Mesendoderm (in vitro differentiated cells): ENCODE measurements at regions not wholly inside any gene's neighbourhood (a gene's known extent, or its start where the extent isn't known, plus 50 kb on each side); places are given as distances from the start of the nearest gene placed in this dataset.
A peak's percentile ranks its signal among the peaks of the same experiment; 100 is the strongest.

ENCODE experiments used
- DNase-seq: peaks from one replicate; pipeline ENCODE4 v3.0.0; 2013
- H2AK5ac ChIP-seq: 2 replicates; pipeline ENCODE4 v1.6.1; 2013; ENCODE audit warnings: low read length, inconsistent platforms
- H2BK120ac ChIP-seq: 2 replicates; pipeline ENCODE4 v1.6.1; 2013; ENCODE audit warnings: low read depth, mild to moderate bottlenecking, low read length, moderate library complexity, mixed read lengths
- H2BK15ac ChIP-seq: replicated peaks from 2 replicates; pipeline ENCODE4 v1.6.1; 2013; ENCODE audit warnings: low read depth, mild to moderate bottlenecking, moderate library complexity
- H2BK5ac ChIP-seq: 2 replicates; pipeline ENCODE4 v1.6.1; 2013; ENCODE audit warnings: low read length, inconsistent platforms
- H3K18ac ChIP-seq: 2 replicates; pipeline ENCODE4 v1.6.1; 2013; ENCODE audit warnings: mild to moderate bottlenecking, low read length, mixed read lengths
- H3K23ac ChIP-seq: one replicate; pipeline ENCODE4 v1.6.1; 2013; ENCODE audit warnings: low read length
- H3K27ac ChIP-seq: 2 replicates; pipeline ENCODE4 v1.5.1; 2013; ENCODE audit warnings: low read depth, mild to moderate bottlenecking, inconsistent platforms, low read length, moderate library complexity
- H3K27me3 ChIP-seq: 2 replicates; pipeline ENCODE4 v1.6.1; 2013; ENCODE audit warnings: low read length, control low read depth, mild to moderate bottlenecking, inconsistent platforms; ENCODE audit not compliant: insufficient read depth, poor library complexity
- H3K36me3 ChIP-seq: 2 replicates; pipeline ENCODE4 v1.6.1; 2013; ENCODE audit warnings: low read length, inconsistent platforms; ENCODE audit not compliant: control insufficient read depth, insufficient read depth
- H3K4ac ChIP-seq: one replicate; pipeline ENCODE4 v1.6.1; 2013; ENCODE audit warnings: low read depth, mild to moderate bottlenecking, low read length, moderate library complexity
- H3K4me1 ChIP-seq: 2 replicates; pipeline ENCODE4 v1.6.1; 2013; ENCODE audit warnings: low read depth, low read length, inconsistent platforms; ENCODE audit not compliant: control insufficient read depth
- H3K4me2 ChIP-seq: 2 replicates; pipeline ENCODE4 v1.6.1; 2013; ENCODE audit warnings: low read length
- H3K4me3 ChIP-seq: 2 replicates; pipeline ENCODE4 v1.5.1; 2013; ENCODE audit warnings: mild to moderate bottlenecking, low read length
- H3K56ac ChIP-seq: one replicate; pipeline ENCODE4 v1.6.1; 2013; ENCODE audit warnings: low read length
- H3K79me1 ChIP-seq: 2 replicates; pipeline ENCODE4 v1.6.1; 2013; ENCODE audit warnings: low read length, inconsistent platforms
- H3K79me2 ChIP-seq: 2 replicates; pipeline ENCODE4 v1.6.1; 2013; ENCODE audit warnings: mild to moderate bottlenecking, low read length; ENCODE audit not compliant: control insufficient read depth, insufficient read depth
- H3K9ac ChIP-seq: 2 replicates; pipeline ENCODE4 v1.6.1; 2013; ENCODE audit warnings: low read length, inconsistent platforms
- H4K5ac ChIP-seq: one replicate; pipeline ENCODE4 v1.6.1; 2013; ENCODE audit warnings: low read length
- H4K8ac ChIP-seq: one replicate; pipeline ENCODE4 v1.6.1; 2013; ENCODE audit warnings: low read depth, mild to moderate bottlenecking, control low read depth, low read length, moderate library complexity
- WGBS: extraction: QIAGEN DNeasy Blood & Tissue Kit; methylation state at CpG from one replicate; pipeline ENCODE4 v1.1.7; 2013; ENCODE audit warnings: low lambda C conversion rate, missing lambda C conversion rate; ENCODE audit not compliant: insufficient coverage; ENCODE audit errors: extremely low coverage; 5-methylcytosine and 5-hydroxymethylcytosine counted together

- no peaks in the 10 kb centered on the region for H3K79me1 ChIP-seq
- H3K23ac ChIP-seq, result no peak overlapping the region
- H2AK5ac ChIP-seq, result no peak overlapping the region
- no CpG with 5 or more reads among the region's 1 CpG for whole genome bisulfite sequencing
- H2BK15ac ChIP-seq, result no peak overlapping the region
- H3K18ac ChIP-seq, result no peak overlapping the region
- H3K56ac ChIP-seq, result no peak overlapping the region
- no peak overlapping the region for H2BK120ac ChIP-seq
- H3K9ac ChIP-seq, result no peak overlapping the region
- no peaks in the 10 kb centered on the region for H3K79me2 ChIP-seq
- no peak overlapping the region for H3K27ac ChIP-seq
- no peak overlapping the region for H3K4ac ChIP-seq
- no peak overlapping the region for H4K8ac ChIP-seq
- H4K5ac ChIP-seq, result no peak overlapping the region
- DNase-seq, result no peak
- H3K4me3 ChIP-seq, result no peak overlapping the region
- H3K4me1 ChIP-seq, result no peaks in the 10 kb centered on the region
- no peak overlapping the region for H2BK5ac ChIP-seq
- no peaks in the 10 kb centered on the region for H3K36me3 ChIP-seq
- no peak overlapping the region for H3K4me2 ChIP-seq
- no peaks in the 10 kb centered on the region for H3K27me3 ChIP-seq
These were observed 125.9 kb upstream of the ARX start for GRCh38 chrX:25141684-25142083.

- H2BK5ac ChIP-seq, result no peak overlapping the region
- H3K18ac ChIP-seq, result no peak overlapping the region
- no peak overlapping the region for H2BK15ac ChIP-seq
- no peaks in the 10 kb centered on the region for H3K36me3 ChIP-seq
- no peak overlapping the region for H3K4me2 ChIP-seq
- H3K4ac ChIP-seq, result no peak overlapping the region
- H3K27me3 ChIP-seq, result no peaks in the 10 kb centered on the region
- no peak overlapping the region for H3K23ac ChIP-seq
- no peak overlapping the region for H3K9ac ChIP-seq
- H2AK5ac ChIP-seq, result no peak overlapping the region
- no peak overlapping the region for H2BK120ac ChIP-seq
- no peak overlapping the region for H4K5ac ChIP-seq
- no peaks in the 10 kb centered on the region for H3K79me2 ChIP-seq
- H3K4me1 ChIP-seq, result no peaks in the 10 kb centered on the region
- no peak overlapping the region for H4K8ac ChIP-seq
- no peak overlapping the region for H3K27ac ChIP-seq
- no peak overlapping the region for H3K56ac ChIP-seq
- no peak for DNase-seq
- no peaks in the 10 kb centered on the region for H3K79me1 ChIP-seq
- no peak overlapping the region for H3K4me3 ChIP-seq
These were observed 115.3 kb upstream of the ARX start for GRCh38 chrX:25131055-25131454.

- no peak overlapping the region for H3K56ac ChIP-seq
- no peaks in the 10 kb centered on the region for H3K79me1 ChIP-seq
- no CpG with 5 or more reads among the region's 4 CpGs for WGBS
- H3K9ac ChIP-seq, result no peak overlapping the region
- no peak overlapping the region for H3K27ac ChIP-seq
- DNase-seq, result peak; percentile 49
- H2BK15ac ChIP-seq, result no peak overlapping the region
- no peak overlapping the region for H2BK120ac ChIP-seq
- no peaks in the 10 kb centered on the region for H3K79me2 ChIP-seq
- no peak overlapping the region for H3K18ac ChIP-seq
- no peak overlapping the region for H4K5ac ChIP-seq
- H3K4me3 ChIP-seq, result no peak overlapping the region
- no peak overlapping the region for H2AK5ac ChIP-seq
- no peak overlapping the region for H3K4ac ChIP-seq
- H4K8ac ChIP-seq, result no peak overlapping the region
- H3K36me3 ChIP-seq, result no peaks in the 10 kb centered on the region
- no peaks in the 10 kb centered on the region for H3K27me3 ChIP-seq
- H3K23ac ChIP-seq, result no peak overlapping the region
- H2BK5ac ChIP-seq, result no peak overlapping the region
- no peak overlapping the region for H3K4me2 ChIP-seq
- H3K4me1 ChIP-seq, result no peaks in the 10 kb centered on the region
These were observed 114.9 kb upstream of the ARX start for GRCh38 chrX:25130619-25131018.

GRCh38 chrX:25125483-25125882, 109.7 kb upstream of the ARX start:
- no peak overlapping the region for H3K56ac ChIP-seq

GRCh38 chrX:25124391-25124790, 108.6 kb upstream of the ARX start:
- Histone ChIP-seq H3K56ac (no peak overlapping the region), H3K4ac (no peak overlapping the region), H3K79me1 (no peaks in the 10 kb centered on the region), H3K27me3 (no peaks in the 10 kb centered on the region), H3K4me1 (no peaks in the 10 kb centered on the region), H2BK5ac (no peak overlapping the region), H3K79me2 (no peaks in the 10 kb centered on the region), H2AK5ac (no peak overlapping the region), H3K36me3 (no peaks in the 10 kb centered on the region), H3K4me3 (no peak overlapping the region), H2BK120ac (no peak overlapping the region), H3K27ac (no peak overlapping the region), H3K18ac (no peak overlapping the region), H3K4me2 (no peak overlapping the region), H2BK15ac (no peak overlapping the region), H4K5ac (no peak overlapping the region), H4K8ac (no peak overlapping the region), H3K9ac (no peak overlapping the region), H3K23ac (no peak overlapping the region)
- no peak for DNase-seq
- no CpG with 5 or more reads among the region's 2 CpGs for WGBS

More at GRCh38 chrX:25125483-25125882, 109.7 kb upstream of the ARX start:
- no peaks in the 10 kb centered on the region for H3K4me1 ChIP-seq
- H3K18ac ChIP-seq, result no peak overlapping the region
- DNase-seq, result no peak
- no peak overlapping the region for H3K4me3 ChIP-seq
- no peak overlapping the region for H2BK15ac ChIP-seq
- H3K4me2 ChIP-seq, result no peak overlapping the region
- no peak overlapping the region for H3K4ac ChIP-seq
- H3K27me3 ChIP-seq, result no peaks in the 10 kb centered on the region
- H3K23ac ChIP-seq, result no peak overlapping the region
- no peaks in the 10 kb centered on the region for H3K36me3 ChIP-seq
- no peaks in the 10 kb centered on the region for H3K79me1 ChIP-seq
- H2BK5ac ChIP-seq, result no peak overlapping the region
- no peak overlapping the region for H2AK5ac ChIP-seq
- H4K5ac ChIP-seq, result no peak overlapping the region
- H2BK120ac ChIP-seq, result no peak overlapping the region
- no peak overlapping the region for H3K9ac ChIP-seq
- no CpG with 5 or more reads among the region's 4 CpGs for WGBS
- H3K27ac ChIP-seq, result no peak overlapping the region
- no peaks in the 10 kb centered on the region for H3K79me2 ChIP-seq
- no peak overlapping the region for H4K8ac ChIP-seq

- no peak overlapping the region for H4K5ac ChIP-seq
- H3K4me3 ChIP-seq, result no peak overlapping the region
- H2BK5ac ChIP-seq, result no peak overlapping the region
- H2BK120ac ChIP-seq, result no peak overlapping the region
- DNase-seq, result no peak
- no peaks in the 10 kb centered on the region for H3K36me3 ChIP-seq
- no peak overlapping the region for H2AK5ac ChIP-seq
- no CpG with 5 or more reads among the region's 2 CpGs for WGBS
- H3K79me1 ChIP-seq, result no peaks in the 10 kb centered on the region
- no peak overlapping the region for H3K4ac ChIP-seq
- no peaks in the 10 kb centered on the region for H3K79me2 ChIP-seq
- H3K9ac ChIP-seq, result no peak overlapping the region
- H3K27me3 ChIP-seq, result no peaks in the 10 kb centered on the region
- H3K27ac ChIP-seq, result no peak overlapping the region
- no peak overlapping the region for H3K56ac ChIP-seq
- no peak overlapping the region for H3K18ac ChIP-seq
- no peak overlapping the region for H2BK15ac ChIP-seq
- H3K23ac ChIP-seq, result no peak overlapping the region
- no peak overlapping the region for H3K4me2 ChIP-seq
- no peak overlapping the region for H4K8ac ChIP-seq
- H3K4me1 ChIP-seq, result no peaks in the 10 kb centered on the region
These were observed 96.4 kb upstream of the ARX start for GRCh38 chrX:25112156-25112555.
